Right lobe of liver (tissue), 4 donors: ENCODE measurements at regions not wholly inside any gene's neighbourhood (a gene's known extent, or its start where the extent isn't known, plus 50 kb on each side); places are given as distances from the start of the nearest gene placed in this dataset.

ENCODE experiments used
- POLR2A ChIP-seq: fragments of 450-650 bp; IDR thresholded peaks from one replicate; pipeline ENCODE4 v1.6.1; 2017; ENCODE audit warnings: antibody characterized with exemption, mild to moderate bottlenecking
- TF ChIP-seq, protein P1 (sequence below), 4 donors: fragments of 200-600 bp in 3 of 4; fragments of 450-650 bp in 1 of 4; IDR thresholded peaks; one replicate each; pipeline versions ENCODE4 v1.5.1 to v1.8.0; 2016 to 2022; ENCODE audit warnings: antibody characterized with exemption in 4 of 4, mild to moderate bottlenecking in 2 of 4
- donor health status: DM: no; HTN: no; CAD: no.
- donor health status: DM: no; HTN: no; CAD: no.
- donor health status: DM: no; HTN: yes; CAD: no.

DNA sequence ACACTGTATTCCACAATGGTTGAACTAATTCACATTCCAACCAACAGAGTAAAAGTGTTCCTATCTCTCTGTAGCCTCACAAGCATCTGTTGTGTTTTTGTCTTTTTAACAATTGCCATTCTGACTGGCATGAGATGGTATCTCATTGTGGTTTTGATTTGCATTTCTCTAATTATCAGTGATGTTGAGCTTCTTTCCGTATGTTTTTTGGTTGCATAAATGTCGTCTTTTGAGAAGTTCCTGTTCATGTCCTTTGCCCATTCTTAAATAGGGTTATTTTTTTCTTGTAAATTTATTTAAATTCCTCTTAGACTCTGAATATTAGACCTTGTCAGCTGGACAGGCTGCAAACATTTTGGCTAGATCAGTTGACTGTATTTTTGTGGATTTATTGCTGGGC, 78.2 kb downstream of the VSIG4 start:
- no peak for TF ChIP-seq POLR2A
- TF ChIP-seq, protein P1, sequence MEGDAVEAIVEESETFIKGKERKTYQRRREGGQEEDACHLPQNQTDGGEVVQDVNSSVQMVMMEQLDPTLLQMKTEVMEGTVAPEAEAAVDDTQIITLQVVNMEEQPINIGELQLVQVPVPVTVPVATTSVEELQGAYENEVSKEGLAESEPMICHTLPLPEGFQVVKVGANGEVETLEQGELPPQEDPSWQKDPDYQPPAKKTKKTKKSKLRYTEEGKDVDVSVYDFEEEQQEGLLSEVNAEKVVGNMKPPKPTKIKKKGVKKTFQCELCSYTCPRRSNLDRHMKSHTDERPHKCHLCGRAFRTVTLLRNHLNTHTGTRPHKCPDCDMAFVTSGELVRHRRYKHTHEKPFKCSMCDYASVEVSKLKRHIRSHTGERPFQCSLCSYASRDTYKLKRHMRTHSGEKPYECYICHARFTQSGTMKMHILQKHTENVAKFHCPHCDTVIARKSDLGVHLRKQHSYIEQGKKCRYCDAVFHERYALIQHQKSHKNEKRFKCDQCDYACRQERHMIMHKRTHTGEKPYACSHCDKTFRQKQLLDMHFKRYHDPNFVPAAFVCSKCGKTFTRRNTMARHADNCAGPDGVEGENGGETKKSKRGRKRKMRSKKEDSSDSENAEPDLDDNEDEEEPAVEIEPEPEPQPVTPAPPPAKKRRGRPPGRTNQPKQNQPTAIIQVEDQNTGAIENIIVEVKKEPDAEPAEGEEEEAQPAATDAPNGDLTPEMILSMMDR (IDR thresholded peaks at IDR 0.05) = no peak
